GM18499 (cell line): ENCODE measurements at regions not wholly inside any gene's neighbourhood (a gene's known extent, or its start where the extent isn't known, plus 50 kb on each side); places are given as distances from the start of the nearest gene placed in this dataset.
A peak's percentile ranks its signal among the peaks of the same experiment; 100 is the strongest.

Source experiments
- ATAC-seq: cut with Tn5 transposase; IDR thresholded peaks from one replicate; pipeline ENCODE4 v1.9.1; 2021; ENCODE audit warnings: moderate number of reproducible peaks; ENCODE audit not compliant: insufficient read depth, unreplicated experiment

GRCh38 chr12:105769486-105769885, 369.3 kb downstream of the NUAK1 start:
- no peak for ATAC-seq

GRCh38 chr12:105773471-105773870, 365.3 kb downstream of the NUAK1 start:
- ATAC-seq: no peak

- ATAC-seq: no peak
Observed at GRCh38 chr12:105774037-105774436, 364.7 kb downstream of the NUAK1 start.

- ATAC-seq: no peak
Observed at GRCh38 chr12:105775343-105775742, 363.4 kb downstream of the NUAK1 start.

- ATAC-seq: peak; percentile 73
Observed at GRCh38 chr12:105783983-105784947, 354.5 kb downstream of the NUAK1 start.

GRCh38 chr12:105793421-105793820, 345.3 kb downstream of the NUAK1 start:
- no peak for ATAC-seq

GRCh38 chr12:105798256-105798845, 340.4 kb downstream of the NUAK1 start:
- ATAC-seq: no peak

- no peak for ATAC-seq
Observed at GRCh38 chr12:105799103-105799502, 339.7 kb downstream of the NUAK1 start.

GRCh38 chr12:105801351-105801750, 337.4 kb downstream of the NUAK1 start:
- no peak for ATAC-seq

- no peak for ATAC-seq
Observed at GRCh38 chr12:105803292-105803691, 335.5 kb downstream of the NUAK1 start.

- no peak for ATAC-seq
Observed at GRCh38 chr12:105804591-105805265, 334.0 kb downstream of the NUAK1 start.

- ATAC-seq: no peak
Observed at GRCh38 chr12:105805730-105806399, 332.9 kb downstream of the NUAK1 start.

- ATAC-seq: no peak
Observed at GRCh38 chr12:105806400-105806770, 332.4 kb downstream of the NUAK1 start.

GRCh38 chr12:105812366-105812765, 326.4 kb downstream of the NUAK1 start:
- ATAC-seq: no peak

GRCh38 chr12:105813201-105813600, 325.6 kb downstream of the NUAK1 start:
- ATAC-seq: no peak

- no peak for ATAC-seq
Observed at GRCh38 chr12:105814283-105814682, 324.5 kb downstream of the NUAK1 start.

GRCh38 chr12:105819549-105819948, 319.2 kb downstream of the NUAK1 start:
- no peak for ATAC-seq

- ATAC-seq: no peak
Observed at GRCh38 chr12:105820429-105821125, 318.2 kb downstream of the NUAK1 start.

- no peak for ATAC-seq
Observed at GRCh38 chr12:105822131-105823105, 316.3 kb downstream of the NUAK1 start.
